Dedifferentiated amniotic fluid mesenchymal stem cell (primary cell): ENCODE measurements at regions not wholly inside any gene's neighbourhood (a gene's known extent, or its start where the extent isn't known, plus 50 kb on each side); places are given as distances from the start of the nearest gene placed in this dataset.
A peak's percentile ranks its signal among the peaks of the same experiment; 100 is the strongest.
"Not testable (repeated sequence)": the region's sequence is repeated elsewhere in the genome, so short reads cannot be mapped to it uniquely, and the experiment has no call there.

Experiments used
- DNase-seq: peaks from one replicate; pipeline ENCODE4 v3.0.0-alpha.2; 2016; ENCODE audit errors: extremely low spot score

DNA sequence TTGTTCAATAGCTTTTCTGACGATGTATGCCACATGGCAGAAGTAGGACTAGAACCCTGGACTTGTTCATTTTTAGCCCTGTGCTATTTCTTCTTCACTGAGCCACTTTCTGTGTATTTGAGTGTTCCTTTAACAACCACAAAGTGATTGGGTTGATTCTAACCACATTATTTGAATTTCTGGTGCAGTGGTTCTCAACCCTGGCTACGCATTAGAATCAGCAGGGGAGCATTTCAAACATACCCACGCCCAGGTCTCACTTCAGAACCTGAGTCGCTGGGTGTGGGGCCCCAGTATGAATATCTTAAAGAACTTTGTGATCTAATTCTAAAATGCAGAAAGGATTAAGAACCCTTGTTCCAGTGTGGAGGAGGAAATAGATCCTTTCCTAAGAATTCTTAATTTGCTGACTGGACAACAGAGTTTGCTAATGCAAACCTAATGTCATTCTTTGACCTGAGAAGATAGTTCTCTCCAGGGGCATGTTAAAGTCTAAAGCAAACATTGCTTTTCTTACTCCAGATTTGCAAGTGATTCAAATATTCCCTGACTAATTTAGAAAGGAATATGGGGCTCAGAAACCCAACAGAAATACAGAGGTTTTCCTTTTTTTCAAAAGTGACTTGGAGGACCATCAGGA, 75.4 kb upstream of the GDNF start:
- no peak for DNase-seq

DNA sequence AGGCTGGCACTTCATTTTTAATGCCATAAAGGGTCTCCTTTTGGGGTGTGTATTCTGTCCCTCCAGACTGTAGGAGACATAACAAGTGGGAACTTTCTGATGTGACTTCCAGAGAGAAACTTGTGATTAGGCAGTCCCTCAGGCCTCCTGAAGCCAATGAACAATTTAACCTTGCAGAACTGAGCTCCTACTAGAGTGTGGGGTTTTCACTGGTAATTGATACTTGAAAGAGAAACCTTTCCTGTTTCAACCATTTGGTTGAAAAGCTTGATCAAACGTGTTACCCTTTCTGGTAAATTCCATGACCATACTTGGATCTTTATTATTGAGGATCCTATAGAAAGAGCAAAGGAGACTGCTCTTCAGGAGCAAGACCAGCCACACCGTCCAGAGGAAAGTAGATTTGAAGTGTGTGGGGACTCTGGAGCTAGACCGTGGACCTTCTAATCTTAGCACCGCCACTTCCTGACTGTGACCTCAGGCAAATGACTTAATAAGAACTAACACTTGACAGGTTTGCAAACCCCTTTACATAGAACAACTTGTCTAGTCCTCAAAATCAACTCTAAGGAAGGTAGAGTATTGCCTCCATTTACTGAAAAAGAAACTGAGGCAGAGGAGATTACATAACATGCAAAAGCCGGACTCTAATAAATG, 69.9 kb upstream of the GDNF start:
- DNase-seq: not testable (repeated sequence)

DNA sequence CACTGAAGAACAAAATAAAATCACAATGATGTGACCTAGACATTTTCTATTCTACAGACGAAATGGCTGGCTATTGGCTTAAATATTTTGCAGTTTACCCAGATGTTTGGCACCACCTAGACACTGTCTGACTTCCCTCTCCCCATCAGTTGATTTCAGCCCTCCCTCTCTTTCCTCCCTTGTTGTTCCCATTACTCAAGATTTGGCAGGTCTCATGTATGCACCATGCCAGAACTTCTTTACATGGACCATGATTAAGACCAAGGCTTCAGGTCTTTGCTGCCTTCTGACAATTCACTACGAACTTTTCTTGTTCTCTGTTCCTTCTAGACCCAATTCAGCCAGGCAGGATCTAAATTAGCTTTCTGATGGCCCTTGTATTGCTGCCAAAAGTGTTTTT, 66.6 kb upstream of the GDNF start:
- DNase-seq: no peak

GRCh38 chr5:37905230-37905629, 65.4 kb upstream of the GDNF start:
- no peak for DNase-seq

GRCh38 chr5:37902323-37902722, 62.5 kb upstream of the GDNF start:
- DNase-seq: no peak

DNA sequence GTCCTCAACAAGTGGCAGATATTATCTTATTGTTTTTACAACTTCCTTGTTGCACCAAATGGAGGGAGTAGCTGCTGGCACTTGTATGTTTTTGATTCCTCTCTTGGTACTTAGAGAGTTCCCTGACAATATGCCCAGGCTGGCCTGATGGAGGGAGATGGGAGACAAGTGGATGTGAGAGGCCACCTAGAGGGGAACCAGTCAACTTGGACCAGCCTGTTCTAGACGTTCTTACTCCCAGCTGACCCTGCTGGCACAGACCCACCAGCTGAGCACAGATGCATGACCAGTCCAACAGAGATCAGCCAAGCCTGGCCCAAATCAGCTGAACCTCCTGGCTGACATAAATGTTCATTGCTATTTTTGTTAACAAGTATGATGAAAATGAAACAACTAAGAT, 60.9 kb upstream of the GDNF start:
- DNase-seq: peak; percentile 22

DNA sequence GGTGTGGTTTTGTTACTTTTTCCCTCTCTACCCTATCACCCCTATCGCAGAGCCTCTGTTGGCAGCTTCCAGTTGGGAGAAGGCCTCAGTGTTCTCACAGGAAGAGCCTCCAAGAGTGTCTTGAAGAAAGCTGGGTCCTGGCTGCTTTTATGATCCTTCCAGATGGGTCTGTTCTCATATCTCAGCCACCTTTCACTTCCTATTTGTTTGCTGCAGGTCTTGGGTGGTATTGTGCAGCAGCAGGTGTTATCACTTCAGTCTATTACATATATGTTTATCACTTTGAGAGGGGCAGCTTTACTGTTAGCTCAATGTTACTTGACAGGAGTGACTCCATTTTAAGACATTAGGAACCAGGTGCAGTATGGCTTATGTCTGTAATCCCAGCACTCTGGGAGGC, 59.2 kb upstream of the GDNF start:
- no peak for DNase-seq

DNA sequence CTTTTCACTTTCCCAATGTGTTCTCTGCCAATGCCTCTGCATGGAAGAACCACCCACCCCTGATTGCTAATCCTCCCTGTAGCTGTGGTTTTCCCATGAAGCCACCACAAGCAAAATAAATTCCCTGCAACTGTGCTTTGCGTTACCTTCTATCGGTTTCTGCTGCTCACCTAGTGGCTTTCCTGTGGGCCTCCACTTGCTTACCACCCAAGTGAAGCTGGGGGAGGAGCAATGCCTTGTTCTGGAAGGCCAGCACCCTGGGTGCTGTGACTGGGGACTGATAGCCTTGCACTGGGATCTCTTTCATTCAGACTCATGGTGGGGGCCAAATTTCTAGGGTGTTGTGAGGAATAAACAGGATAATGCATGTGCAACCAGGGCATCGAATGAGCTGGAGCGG, 56.3 kb upstream of the GDNF start:
- DNase-seq: no peak

GRCh38 chr5:37893434-37894134, 53.7 kb upstream of the GDNF start:
- DNase-seq: no peak

DNA sequence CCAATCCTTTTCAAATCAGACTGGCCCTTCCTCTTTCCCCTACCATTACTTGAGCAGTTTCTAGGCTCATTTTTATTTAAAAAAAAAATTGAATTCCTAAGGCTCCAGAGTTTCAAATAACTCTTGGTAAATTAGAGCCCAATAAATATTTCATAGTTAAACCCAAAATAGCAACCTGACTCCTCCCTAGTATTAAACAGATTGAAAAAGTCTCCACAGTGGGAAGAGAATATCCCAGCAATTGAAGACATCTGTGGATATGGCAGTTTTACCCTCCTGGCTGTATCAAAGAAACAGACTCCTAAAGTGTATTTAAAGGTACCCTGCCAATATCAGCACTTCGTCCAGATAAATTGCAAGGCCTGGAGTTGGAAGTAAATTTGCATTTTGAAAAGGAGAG, 52.7 kb upstream of the GDNF start:
- DNase-seq: no peak

GRCh38 chr5:37891832-37892231, 52.0 kb upstream of the GDNF start:
- DNase-seq: no peak

DNA sequence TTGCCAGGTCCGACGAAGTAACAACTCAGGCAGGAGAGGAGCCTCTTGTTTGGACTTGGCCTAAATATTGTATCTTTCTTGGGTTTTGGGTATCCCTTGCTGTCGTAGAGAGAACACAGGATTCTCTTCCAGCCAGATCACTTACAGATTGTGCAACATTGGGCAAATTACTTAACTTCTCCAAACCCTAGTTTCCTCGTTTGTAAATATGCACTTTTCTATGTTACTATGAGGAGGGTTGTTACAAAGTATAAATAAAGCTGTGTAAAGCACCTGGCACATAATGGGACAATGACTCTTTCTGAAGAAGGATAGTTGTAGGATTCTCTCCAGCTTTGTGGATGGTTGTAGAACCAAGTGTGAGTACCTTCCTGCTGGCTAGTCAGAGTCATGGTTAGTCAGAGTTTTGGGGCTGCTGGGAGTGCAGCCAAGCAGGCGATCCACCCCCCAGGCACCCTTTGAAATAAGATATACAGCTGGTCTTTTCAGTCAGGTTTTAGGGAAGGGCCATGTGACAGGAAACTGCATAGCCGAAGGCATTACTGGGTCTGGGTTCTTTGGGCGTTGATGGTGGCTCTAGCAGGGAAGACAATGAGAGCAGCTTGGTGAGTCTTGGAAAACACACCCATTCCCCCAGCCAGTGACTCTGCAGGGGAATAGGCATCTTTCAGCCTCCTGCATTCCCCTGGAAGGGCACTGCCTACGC, 49.9 kb upstream of the GDNF start:
- DNase-seq: peak; percentile 47
